MCF 10A (cell line): ENCODE measurements at regions not wholly inside any gene's neighbourhood (a gene's known extent, or its start where the extent isn't known, plus 50 kb on each side); places are given as distances from the start of the nearest gene placed in this dataset.
"Not testable (repeated sequence)": the region's sequence is repeated elsewhere in the genome, so short reads cannot be mapped to it uniquely, and the experiment has no call there.

Experiments used
- BruUV-seq: library from RNA; stranded (reverse); fragments of 400-500 nt; replicated peaks from 2 replicates; lab custom pipeline; 2021; lab: Mats Ljungman, UMichigan
- CTCF ChIA-PET: fragments of 300-600 bp; sonication (Branson Sonifier 250); formaldehyde crosslinking; extraction: SDS; loops from one replicate; lab custom pipeline; 2021; ENCODE audit warnings: antibody characterized with exemption, inconsistent platforms; lab: Yijun Ruan, JAX
- POLR2A ChIA-PET: fragments of 300-600, 350-650 bp; sonication (Branson Sonifier 250); formaldehyde crosslinking; extraction: SDS; loops from one replicate; lab custom pipeline; 2020; ENCODE audit warnings: antibody characterized with exemption, inconsistent platforms; lab: Yijun Ruan, JAX
- DNase-seq: peaks from one replicate; pipeline ENCODE4 v3.0.0-alpha.2; 2018; ENCODE audit not compliant: unreplicated experiment
- H3K27ac Mint-ChIP-seq: one replicate; pipeline ENCODE4 v1.8.0; 2022; ENCODE audit warnings: mild to moderate bottlenecking, low read depth, mixed read lengths; ENCODE audit not compliant: unreplicated experiment
- H3K27me3 Mint-ChIP-seq: one replicate; pipeline ENCODE4 v1.8.0; 2022; ENCODE audit warnings: mixed read lengths; ENCODE audit not compliant: insufficient read depth, unreplicated experiment
- H3K36me3 Mint-ChIP-seq: one replicate; pipeline ENCODE4 v1.8.0; 2022; ENCODE audit warnings: mild to moderate bottlenecking, moderate library complexity, mixed read lengths; ENCODE audit not compliant: insufficient read depth, unreplicated experiment
- H3K4me1 Mint-ChIP-seq: one replicate; pipeline ENCODE4 v1.8.0; 2022; ENCODE audit warnings: mixed read lengths; ENCODE audit not compliant: insufficient read depth, unreplicated experiment
- H3K4me3 Mint-ChIP-seq: one replicate; pipeline ENCODE4 v1.8.0; 2022; ENCODE audit warnings: mild to moderate bottlenecking, moderate library complexity, mixed read lengths; ENCODE audit not compliant: unreplicated experiment
- H3K9me3 Mint-ChIP-seq: one replicate; pipeline ENCODE4 v1.8.0; 2022; ENCODE audit warnings: mixed read lengths; ENCODE audit not compliant: unreplicated experiment
- CTCF ChIP-seq: fragments of 200-600 bp; IDR thresholded peaks from one replicate; pipeline ENCODE4 v1.8.0; 2022; ENCODE audit warnings: antibody characterized with exemption, mild to moderate bottlenecking; ENCODE audit not compliant: unreplicated experiment
- intact Hi-C: fragments of 100-400 bp; cut with micrococcal nuclease; formaldehyde crosslinking; loops from 2 replicates; pipeline ENCODE4 v1.14.1; 2022

- no peak for DNase-seq
- Mint-ChIP-seq H3K27ac (no peak overlapping the region), H3K4me1 (peaks cover 5% of the 10 kb centered on the region), H3K36me3 (no peaks in the 10 kb centered on the region), H3K27me3 (no peaks in the 10 kb centered on the region), H3K4me3 (no peak overlapping the region), H3K9me3 (no peaks in the 10 kb centered on the region)
- CTCF ChIA-PET, result no interaction called here
- intact Hi-C loops, result no loop called here
- BruUV-seq, result no TSS peak
- no peak for TF ChIP-seq CTCF
- POLR2A ChIA-PET, result no interaction called here
Measured at GRCh38 chrX:26914232-26914631, 548.9 kb downstream of the PPP4R3C start.

GRCh38 chrX:26911785-26912184 is 551.4 kb downstream of the PPP4R3C start:
- CTCF ChIA-PET, H3K4me1 Mint-ChIP-seq, DNase-seq, H3K4me3 Mint-ChIP-seq, H3K36me3 Mint-ChIP-seq, H3K9me3 Mint-ChIP-seq, H3K27me3 Mint-ChIP-seq, BruUV-seq, H3K27ac Mint-ChIP-seq, POLR2A ChIA-PET, intact Hi-C loops: not testable (repeated sequence)

- Mint-ChIP-seq H3K4me3 (no peak overlapping the region), H3K27ac (no peak overlapping the region), H3K27me3 (no peaks in the 10 kb centered on the region), H3K4me1 (no peaks in the 10 kb centered on the region), H3K36me3 (no peaks in the 10 kb centered on the region), H3K9me3 (no peaks in the 10 kb centered on the region)
- ChIA-PET CTCF (interaction anchor here (0.9 kb wide), 1 partner anchor 9 kb away, joined by 4 read pairs; no protein-coding TSS in a partner anchor), POLR2A (no interaction called here)
- intact Hi-C loops, result no loop called here
- no peak for TF ChIP-seq CTCF
- no TSS peak for BruUV-seq
- no peak for DNase-seq
Measured at GRCh38 chrX:26909728-26910127, 553.4 kb downstream of the PPP4R3C start.

- TF ChIP-seq CTCF, result no peak
- CTCF ChIA-PET, result no interaction called here
- no peaks in the 10 kb centered on the region for H3K36me3 Mint-ChIP-seq
- H3K27ac Mint-ChIP-seq, result no peak overlapping the region
- no peaks in the 10 kb centered on the region for H3K27me3 Mint-ChIP-seq
- POLR2A ChIA-PET, result interaction anchor here (0.6 kb wide), 1 partner anchor 13 kb away, joined by 6 read pairs; no protein-coding TSS in a partner anchor
- DNase-seq, result no peak
- no TSS peak for BruUV-seq
- intact Hi-C loops, result no loop called here
- H3K4me1 Mint-ChIP-seq, result no peaks in the 10 kb centered on the region
- H3K9me3 Mint-ChIP-seq, result no peaks in the 10 kb centered on the region
- no peak overlapping the region for H3K4me3 Mint-ChIP-seq
Measured at GRCh38 chrX:26908218-26908617, 554.9 kb downstream of the PPP4R3C start.

GRCh38 chrX:26889574-26889973 is 573.6 kb downstream of the PPP4R3C start:
- POLR2A ChIA-PET, result no interaction called here
- Mint-ChIP-seq H3K27ac (no peak overlapping the region), H3K27me3 (no peaks in the 10 kb centered on the region), H3K9me3 (peaks cover 13% of the 10 kb centered on the region), H3K4me3 (no peak overlapping the region), H3K4me1 (no peaks in the 10 kb centered on the region), H3K36me3 (no peaks in the 10 kb centered on the region)
- intact Hi-C loops, result no loop called here
- no peak for DNase-seq
- CTCF ChIA-PET, result no interaction called here
- TF ChIP-seq CTCF, result no peak
- BruUV-seq, result no TSS peak
